PC-9 (cell line): ENCODE measurements at regions not wholly inside any gene's neighbourhood (a gene's known extent, or its start where the extent isn't known, plus 50 kb on each side); places are given as distances from the start of the nearest gene placed in this dataset.

ENCODE experiments used
- BruUV-seq: library from RNA; stranded (reverse); fragments of 400-500 nt; replicated peaks from 2 replicates; lab custom pipeline; 2021; lab: Mats Ljungman, UMichigan
- CTCF ChIA-PET: fragments of 300-600 bp; sonication (Branson Sonifier 250); formaldehyde crosslinking; loops from one replicate; lab custom pipeline; 2022; ENCODE audit warnings: antibody characterized with exemption; lab: Charles Lee
- POLR2A ChIA-PET: fragments of 300-600 bp; sonication (Branson Sonifier 250); formaldehyde crosslinking; loops from one replicate; lab custom pipeline; 2022; ENCODE audit warnings: antibody characterized with exemption; ENCODE audit not compliant: unreplicated experiment; lab: Charles Lee
- DNase-seq, 2 experiments: peaks; one replicate each; pipeline versions ENCODE4 v3.0.0 to v3.0.0-alpha.2; 2015 to 2022; ENCODE audit warnings: mixed read lengths in 1 of 2
- H2AFZ ChIP-seq: fragments of 200-600 bp; sonication (generic); 2 replicates; pipeline ENCODE4 v1.8.1; 2017; ENCODE audit warnings: antibody characterized with exemption
- H3F3A ChIP-seq: fragments of 200-600 bp; sonication (generic); 2 replicates; pipeline ENCODE4 v1.8.1; 2017; ENCODE audit warnings: antibody characterized with exemption, mild to moderate bottlenecking, low read depth; ENCODE audit not compliant: insufficient read depth
- H3K27ac ChIP-seq: fragments of 200-600 bp; sonication (generic); 2 replicates; pipeline ENCODE4 v1.6.1; 2016; ENCODE audit warnings: mixed run types
- H3K27me3 ChIP-seq: fragments of 200-600 bp; sonication (generic); 2 replicates; pipeline ENCODE4 v1.6.1; 2016; ENCODE audit warnings: low read depth, mixed run types; ENCODE audit not compliant: insufficient read depth
- H3K36me3 ChIP-seq: fragments of 200-600 bp; sonication (generic); 2 replicates; pipeline ENCODE4 v1.6.1; 2016; ENCODE audit warnings: low read depth, mixed run types
- H3K4me1 ChIP-seq: fragments of 200-600 bp; sonication (generic); replicated peaks from 2 replicates; pipeline ENCODE4 v1.6.1; 2016; ENCODE audit warnings: mixed run types; ENCODE audit not compliant: insufficient read depth
- H3K4me2 ChIP-seq: fragments of 200-600 bp; sonication (generic); 2 replicates; pipeline ENCODE4 v1.6.1; 2017; ENCODE audit warnings: mixed run types
- H3K4me3 ChIP-seq: fragments of 200-600 bp; sonication (generic); 2 replicates; pipeline ENCODE4 v1.6.1; 2016; ENCODE audit warnings: mixed run types
- H3K79me2 ChIP-seq: fragments of 200-600 bp; sonication (generic); 2 replicates; pipeline ENCODE4 v1.6.1; 2017; ENCODE audit warnings: low read depth, mixed run types
- H3K9me2 ChIP-seq: fragments of 200-600 bp; sonication (generic); 2 replicates; pipeline ENCODE4 v1.8.1; 2017; ENCODE audit warnings: mild to moderate bottlenecking; ENCODE audit not compliant: insufficient read depth
- H3K9me3 ChIP-seq: fragments of 200-600 bp; sonication (generic); 2 replicates; pipeline ENCODE4 v1.8.1; 2016; ENCODE audit warnings: low read depth; ENCODE audit not compliant: insufficient read depth
- H4K20me1 ChIP-seq: fragments of 200-600 bp; sonication (generic); 2 replicates; pipeline ENCODE4 v1.8.1; 2017; ENCODE audit not compliant: insufficient read depth
- CTCF ChIP-seq: fragments of 200-600 bp; sonication (generic); conservative IDR thresholded peaks from 2 replicates; pipeline ENCODE4 v1.6.1; 2017; ENCODE audit warnings: mixed run types, antibody characterized with exemption, mild to moderate bottlenecking, moderate library complexity
- EZH2 ChIP-seq: fragments of 200-600 bp; sonication (generic); IDR thresholded peaks from 2 replicates; pipeline ENCODE4 v1.8.0; 2017; ENCODE audit warnings: antibody characterized with exemption, low read depth
- intact Hi-C: fragments of 100-400 bp; cut with micrococcal nuclease; formaldehyde crosslinking; loops from one replicate; pipeline ENCODE4 v1.10.0; 2022; ENCODE audit not compliant: unreplicated experiment

- peaks cover 96% of the 10 kb centered on the region for H3K27me3 ChIP-seq
- H3K36me3 ChIP-seq, result no peaks in the 10 kb centered on the region
- no peak overlapping the region for H3K4me2 ChIP-seq
- no peaks in the 10 kb centered on the region for H3K4me1 ChIP-seq
- no peaks in the 10 kb centered on the region for H3K9me3 ChIP-seq
- no peak overlapping the region for H3K27ac ChIP-seq
- DNase-seq, result no peak
- H4K20me1 ChIP-seq, result no peaks in the 10 kb centered on the region
- H3K9me2 ChIP-seq, result no peaks in the 10 kb centered on the region
- no peaks in the 10 kb centered on the region for H3F3A ChIP-seq
- no peak overlapping the region for H3K4me3 ChIP-seq
- H2AFZ ChIP-seq, result no peak overlapping the region
- CTCF ChIA-PET, result no interaction called here
- TF ChIP-seq CTCF (no peak), EZH2 (no peak)
- no TSS peak for BruUV-seq
- intact Hi-C loops, result no loop called here
- no peaks in the 10 kb centered on the region for H3K79me2 ChIP-seq
- POLR2A ChIA-PET, result no interaction called here
Observed at GRCh38 chr12:131510431-131510830, 200.5 kb upstream of the SFSWAP start.

GRCh38 chr12:131511391-131511802, 199.5 kb upstream of the SFSWAP start:
- H3K27me3 ChIP-seq, result peaks cover 96% of the 10 kb centered on the region
- CTCF ChIA-PET, result no interaction called here

GRCh38 chr12:131511803-131512561, 198.9 kb upstream of the SFSWAP start:
- intact Hi-C loops, result no loop called here
- TF ChIP-seq CTCF, result no peak
- TF ChIP-seq EZH2, result no peak
- Histone ChIP-seq H2AFZ (no peak overlapping the region), H3K27ac (no peak overlapping the region), H3K4me2 (no peak overlapping the region), H3K9me2 (no peaks in the 10 kb centered on the region), H4K20me1 (no peaks in the 10 kb centered on the region), H3K79me2 (no peaks in the 10 kb centered on the region), H3K4me1 (no peaks in the 10 kb centered on the region), H3K36me3 (no peaks in the 10 kb centered on the region), H3K9me3 (no peaks in the 10 kb centered on the region), H3K4me3 (no peak overlapping the region), H3K27me3 (peaks cover 95% of the 10 kb centered on the region), H3F3A (no peaks in the 10 kb centered on the region)
- peak in 1 of 2 experiments; percentile 30 for DNase-seq
- BruUV-seq, result no TSS peak
- CTCF ChIA-PET, result no interaction called here
- POLR2A ChIA-PET, result no interaction called here

More at GRCh38 chr12:131511391-131511802, 199.5 kb upstream of the SFSWAP start:
- Histone ChIP-seq H3K4me3 (no peak overlapping the region), H3K79me2 (no peaks in the 10 kb centered on the region), H3K4me1 (no peaks in the 10 kb centered on the region), H3K27ac (no peak overlapping the region), H4K20me1 (no peaks in the 10 kb centered on the region), H3F3A (no peaks in the 10 kb centered on the region), H3K36me3 (no peaks in the 10 kb centered on the region), H3K9me3 (no peaks in the 10 kb centered on the region), H3K9me2 (no peaks in the 10 kb centered on the region), H3K4me2 (no peak overlapping the region), H2AFZ (no peak overlapping the region)
- no peak for DNase-seq
- intact Hi-C loops, result no loop called here
- no TSS peak for BruUV-seq
- POLR2A ChIA-PET, result no interaction called here
- TF ChIP-seq CTCF (no peak), EZH2 (no peak)
